Keratinocyte (primary cell): ENCODE measurements at regions not wholly inside any gene's neighbourhood (a gene's known extent, or its start where the extent isn't known, plus 50 kb on each side); places are given as distances from the start of the nearest gene placed in this dataset.

Source experiments
- DNase-seq: peaks from one replicate; pipeline ENCODE4 v3.0.0-alpha.2; 2011; ENCODE audit warnings: low read depth, missing footprints, low spot score
- FAIRE-seq: peaks from 2 replicates; lab custom pipeline; 2011; peaks lifted over from hg19 to GRCh38; lab: Jason Lieb, UNC
- H2AFZ ChIP-seq: 2 replicates; pipeline ENCODE4 v1.6.0; 2012; ENCODE audit warnings: low read length, control low read depth, inconsistent platforms; ENCODE audit not compliant: control insufficient read depth
- H3K27ac ChIP-seq: 2 replicates; pipeline ENCODE4 v1.5.1; 2011; ENCODE audit warnings: low read length; ENCODE audit not compliant: control insufficient read depth, insufficient read depth
- H3K27me3 ChIP-seq: 3 replicates; pipeline ENCODE4 v1.6.0; 2011; ENCODE audit warnings: low read length; ENCODE audit not compliant: control insufficient read depth, insufficient read depth; ENCODE audit errors: extremely low read depth
- H3K36me3 ChIP-seq, 2 experiments: 2 replicates in 1 of 2; 3 replicates in 1 of 2; pipeline ENCODE4 v1.5.1; 2011; ENCODE audit warnings: low read length in 2 of 2, mild to moderate bottlenecking in 1 of 2; ENCODE audit not compliant: control insufficient read depth in 2 of 2, insufficient read depth in 2 of 2; ENCODE audit errors: extremely low read depth in 1 of 2
- H3K4me1 ChIP-seq: 3 replicates; pipeline ENCODE4 v1.5.1; 2011; ENCODE audit warnings: low read length; ENCODE audit not compliant: control insufficient read depth, insufficient read depth; ENCODE audit errors: extremely low read depth
- H3K4me2 ChIP-seq: 3 replicates; pipeline ENCODE4 v1.6.0; 2011; ENCODE audit warnings: low read depth, low read length; ENCODE audit not compliant: control insufficient read depth, insufficient read depth; ENCODE audit errors: extremely low read depth
- H3K4me3 ChIP-seq, 3 experiments: fragments of 200-600 bp in 1 of 3; sonication (generic) in 1 of 3; 2 replicates in 2 of 3; 3 replicates in 1 of 3; pipeline ENCODE4 v1.5.1; 2011 to 2016; ENCODE audit warnings: low read length in 3 of 3, mild to moderate bottlenecking in 3 of 3, control low read depth in 2 of 3, inconsistent platforms in 1 of 3, low read depth in 1 of 3, mixed read lengths in 1 of 3, mixed run types in 1 of 3, moderate library complexity in 1 of 3; ENCODE audit not compliant: control insufficient read depth in 2 of 3, insufficient read depth in 2 of 3; ENCODE audit errors: extremely low read depth in 1 of 3
- H3K79me2 ChIP-seq: 2 replicates; pipeline ENCODE4 v1.6.0; 2012; ENCODE audit warnings: low read length; ENCODE audit not compliant: control insufficient read depth, insufficient read depth
- H3K9ac ChIP-seq: 3 replicates; pipeline ENCODE4 v1.6.0; 2011; ENCODE audit warnings: low read length; ENCODE audit not compliant: control insufficient read depth, insufficient read depth; ENCODE audit errors: extremely low read depth
- H3K9me1 ChIP-seq: 3 replicates; pipeline ENCODE4 v1.6.0; 2011; ENCODE audit warnings: low read length; ENCODE audit not compliant: control insufficient read depth, insufficient read depth; ENCODE audit errors: extremely low read depth
- H3K9me3 ChIP-seq: 2 replicates; pipeline ENCODE4 v1.5.1; 2012; ENCODE audit warnings: low read depth, low read length; ENCODE audit not compliant: control insufficient read depth
- H4K20me1 ChIP-seq: 3 replicates; pipeline ENCODE4 v1.6.0; 2011; ENCODE audit warnings: low read length; ENCODE audit not compliant: control insufficient read depth, insufficient read depth; ENCODE audit errors: extremely low read depth
- CTCF ChIP-seq, 3 experiments: IDR thresholded peaks in 1 of 3; conservative IDR thresholded peaks in 1 of 3; optimal IDR thresholded peaks in 1 of 3; 2 replicates in 2 of 3; 3 replicates in 1 of 3; pipeline versions ENCODE3 to v1.5.1; 2011; ENCODE audit warnings: low read length in 3 of 3, mild to moderate bottlenecking in 3 of 3, moderate library complexity in 2 of 3, control low read depth in 1 of 3, inconsistent platforms in 1 of 3; ENCODE audit not compliant: insufficient read depth in 2 of 3; ENCODE audit errors: extremely low read depth in 1 of 3
- EZH2 ChIP-seq: IDR thresholded peaks from one replicate; pipeline ENCODE4 v1.6.1; 2012; ENCODE audit warnings: inconsistent platforms, mild to moderate bottlenecking, low read length, moderate library complexity
- dilution Hi-C: fragments of 300-500 bp; cut with MboI; formaldehyde crosslinking; loops from one replicate; pipeline ENCODE4 v1.7.0; 2020; ENCODE audit warnings: low sequenced_read_pairs; ENCODE audit not compliant: extremely low pct_ligation_motif_present

- H3K36me3 ChIP-seq: no peaks in the 10 kb centered on the region
- H2AFZ ChIP-seq: no peak overlapping the region
- H3K27ac ChIP-seq: no peak overlapping the region
- no peaks in the 10 kb centered on the region for H4K20me1 ChIP-seq
- FAIRE-seq (no peak), DNase-seq (no peak)
- H3K4me1 ChIP-seq: no peaks in the 10 kb centered on the region
- dilution Hi-C loops: no loop called here
- TF ChIP-seq EZH2 (no peak), CTCF (optimal IDR thresholded peaks at IDR 0.05 in 1 of 3, IDR thresholded peaks at IDR 0.05 in 1 of 3, conservative IDR thresholded peaks at IDR 0.05 in 1 of 3; ENCODE audit: extremely low read depth in 1 of 3, insufficient read depth in 2 of 3, low read length in 3 of 3) (no peak)
- no peaks in the 10 kb centered on the region for H3K79me2 ChIP-seq
- H3K4me2 ChIP-seq: no peak overlapping the region
- H3K9me3 ChIP-seq: no peaks in the 10 kb centered on the region
- no peak overlapping the region for H3K9ac ChIP-seq
- no peaks in the 10 kb centered on the region for H3K27me3 ChIP-seq
- no peaks in the 10 kb centered on the region for H3K9me1 ChIP-seq
- H3K4me3 ChIP-seq: no peak overlapping the region
These were observed 371.0 kb downstream of the MEIS1 start for GRCh38 chr2:66805968-66806367.

GRCh38 chr2:66813525-66813924 is 378.6 kb downstream of the MEIS1 start:
- H3K79me2 ChIP-seq: no peaks in the 10 kb centered on the region
- no peaks in the 10 kb centered on the region for H3K36me3 ChIP-seq
- TF ChIP-seq EZH2 (no peak), CTCF (optimal IDR thresholded peaks at IDR 0.05 in 1 of 3, IDR thresholded peaks at IDR 0.05 in 1 of 3, conservative IDR thresholded peaks at IDR 0.05 in 1 of 3; ENCODE audit: extremely low read depth in 1 of 3, insufficient read depth in 2 of 3, low read length in 3 of 3) (no peak)
- H2AFZ ChIP-seq: no peak overlapping the region
- no peak overlapping the region for H3K4me2 ChIP-seq
- no peaks in the 10 kb centered on the region for H3K27me3 ChIP-seq
- no peaks in the 10 kb centered on the region for H3K9me1 ChIP-seq
- no peak overlapping the region for H3K4me3 ChIP-seq
- no peaks in the 10 kb centered on the region for H4K20me1 ChIP-seq
- no peaks in the 10 kb centered on the region for H3K4me1 ChIP-seq
- FAIRE-seq (no peak), DNase-seq (no peak)
- dilution Hi-C loops: no loop called here
- no peaks in the 10 kb centered on the region for H3K9me3 ChIP-seq
- H3K9ac ChIP-seq: no peak overlapping the region
- no peak overlapping the region for H3K27ac ChIP-seq
